SH-SY5Y (cell line): ENCODE measurements at regions not wholly inside any gene's neighbourhood (a gene's known extent, or its start where the extent isn't known, plus 50 kb on each side); places are given as distances from the start of the nearest gene placed in this dataset.

Experiments
- GATA2 ChIP-seq: IDR thresholded peaks from 2 replicates; pipeline ENCODE4 v1.6.1; 2011; ENCODE audit warnings: mild to moderate bottlenecking, low read depth, low read length
- GATA3 ChIP-seq: IDR thresholded peaks from 2 replicates; pipeline ENCODE4 v1.6.1; 2011; ENCODE audit warnings: low read depth, mild to moderate bottlenecking, low read length, moderate library complexity

- TF ChIP-seq GATA3: no peak
- no peak for TF ChIP-seq GATA2
Observed at GRCh38 chr2:146349334-146349733, 1495.5 kb upstream of the ACVR2A start.

DNA sequence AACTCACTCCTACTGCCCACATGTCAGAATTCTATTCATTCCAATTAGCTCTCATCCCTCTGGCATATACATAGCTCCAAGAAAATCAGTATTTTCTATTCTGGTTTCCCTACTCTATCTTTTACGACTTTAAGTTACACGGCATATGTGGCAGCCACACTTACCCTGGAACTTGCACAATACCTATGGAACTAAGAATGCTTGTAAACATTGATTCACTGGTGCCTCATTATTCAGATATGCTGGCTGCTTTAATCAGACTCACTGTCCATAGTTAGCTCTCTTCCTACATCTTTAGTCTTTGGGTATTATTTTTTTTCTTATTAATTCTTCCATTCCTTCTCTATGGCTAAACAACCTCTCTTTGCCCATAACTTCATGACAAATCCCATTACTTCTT lies 1519.9 kb upstream of the ACVR2A start:
- no peak for TF ChIP-seq GATA3
- TF ChIP-seq GATA2: no peak

- no peak for TF ChIP-seq GATA3
- TF ChIP-seq GATA2: no peak
Observed at GRCh38 chr2:146323564-146323963, 1521.3 kb upstream of the ACVR2A start.

GRCh38 chr2:146321175-146321574 lies 1523.7 kb upstream of the ACVR2A start:
- TF ChIP-seq GATA2 (no peak), GATA3 (no peak)

- no peak for TF ChIP-seq GATA2
- no peak for TF ChIP-seq GATA3
Observed at GRCh38 chr2:146317959-146318358, 1526.9 kb upstream of the ACVR2A start.

DNA sequence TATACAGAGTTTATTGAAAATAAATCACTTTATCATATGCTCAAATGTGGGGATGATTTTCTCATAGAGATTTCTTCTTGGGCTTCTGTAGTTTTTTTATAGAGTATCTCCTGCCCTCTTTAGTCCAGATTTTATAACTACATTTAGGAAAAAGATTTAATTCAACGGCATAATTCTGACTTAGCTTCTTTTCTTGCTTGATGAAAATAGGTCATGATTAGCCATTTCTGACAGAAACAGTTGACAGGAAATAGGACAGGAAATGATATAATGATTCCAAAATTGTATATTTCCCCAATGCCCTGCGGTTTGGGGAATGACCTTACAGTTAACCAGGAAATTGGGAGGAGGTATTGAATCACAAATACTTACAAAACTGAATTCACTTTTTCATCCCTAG lies 1531.9 kb upstream of the ACVR2A start:
- TF ChIP-seq GATA2: no peak

DNA sequence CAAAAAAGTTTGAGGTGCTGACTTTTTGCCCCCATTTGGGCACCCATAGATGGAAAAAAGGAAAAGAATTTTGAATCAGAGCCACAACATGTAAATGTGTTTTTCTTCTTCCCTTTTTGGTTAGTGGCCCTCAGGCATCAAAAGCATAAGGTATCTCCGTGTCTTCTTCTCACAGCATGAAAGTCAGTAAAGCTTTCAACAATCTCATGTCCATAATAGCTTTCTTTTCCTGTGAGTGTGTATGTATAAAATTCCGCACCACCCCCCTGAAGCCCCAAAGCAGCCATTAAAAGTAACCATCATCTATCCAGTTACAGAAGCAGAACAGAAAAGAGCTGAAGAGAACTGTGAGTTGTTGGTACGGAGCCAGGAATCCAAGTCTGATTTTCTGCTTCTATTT lies 1539.7 kb upstream of the ACVR2A start:
- no peak for TF ChIP-seq GATA3
- no peak for TF ChIP-seq GATA2

DNA sequence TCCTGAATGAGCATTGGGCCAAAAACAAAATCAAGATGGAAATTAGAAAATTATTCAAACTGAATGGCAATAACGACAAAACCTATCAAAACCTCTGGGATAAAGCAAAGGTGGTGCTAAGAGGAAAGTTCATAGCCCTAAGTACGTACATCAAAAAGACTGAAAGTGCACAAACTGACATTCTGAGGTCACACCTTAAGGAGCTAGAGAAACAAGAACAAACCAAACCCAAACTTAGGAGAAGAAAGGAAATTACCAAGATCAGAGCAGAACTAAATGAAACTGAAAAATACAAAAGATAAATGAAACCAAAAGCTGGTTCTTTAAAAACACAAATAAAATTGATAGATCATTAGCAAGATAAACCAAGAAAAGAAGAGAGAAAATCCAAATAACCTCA lies 1543.5 kb upstream of the ACVR2A start:
- no peak for TF ChIP-seq GATA3
- TF ChIP-seq GATA2: no peak

- TF ChIP-seq GATA2: no peak
- no peak for TF ChIP-seq GATA3
Observed at GRCh38 chr2:146295080-146295670, 1549.7 kb upstream of the ACVR2A start.

DNA sequence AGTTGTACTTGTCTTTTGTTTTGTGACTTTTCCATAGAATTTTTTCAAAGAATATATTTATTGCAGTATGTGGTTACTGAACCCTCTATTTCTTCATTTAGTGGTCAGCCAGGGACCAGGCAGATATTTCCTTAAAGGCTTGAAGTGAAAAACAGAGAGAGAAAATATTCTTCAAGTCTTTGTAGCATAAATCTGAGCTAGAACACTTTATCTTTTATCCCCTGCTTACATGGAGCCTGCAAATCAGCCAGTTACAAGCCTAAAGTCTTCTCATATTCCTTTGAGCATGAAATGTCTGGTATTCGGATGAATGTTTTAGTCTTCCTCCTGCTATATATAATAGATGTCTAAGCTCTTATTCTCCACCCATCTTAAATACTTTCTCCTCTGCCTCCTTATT lies 1557.5 kb upstream of the ACVR2A start:
- TF ChIP-seq GATA3 (no peak), GATA2 (no peak)

DNA sequence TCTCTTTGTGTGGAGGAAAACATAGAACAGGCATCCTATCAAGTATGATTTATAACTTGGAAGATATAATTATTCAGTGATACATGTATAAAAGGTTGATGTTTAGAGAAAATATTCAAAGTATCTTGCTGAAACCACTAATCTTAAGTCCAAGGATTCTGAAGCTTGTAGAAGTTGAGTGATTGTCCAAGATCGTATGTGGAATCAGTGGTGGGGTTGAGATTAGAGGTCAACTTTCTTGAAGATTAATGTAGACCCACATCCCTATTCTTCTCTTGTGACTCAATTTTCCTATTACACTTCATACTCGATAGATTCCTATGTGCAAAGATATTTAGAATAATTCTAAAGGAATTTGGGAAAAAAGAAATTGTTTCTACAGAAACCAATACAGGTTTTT lies 1565.9 kb upstream of the ACVR2A start:
- TF ChIP-seq GATA2 (no peak), GATA3 (no peak)

DNA sequence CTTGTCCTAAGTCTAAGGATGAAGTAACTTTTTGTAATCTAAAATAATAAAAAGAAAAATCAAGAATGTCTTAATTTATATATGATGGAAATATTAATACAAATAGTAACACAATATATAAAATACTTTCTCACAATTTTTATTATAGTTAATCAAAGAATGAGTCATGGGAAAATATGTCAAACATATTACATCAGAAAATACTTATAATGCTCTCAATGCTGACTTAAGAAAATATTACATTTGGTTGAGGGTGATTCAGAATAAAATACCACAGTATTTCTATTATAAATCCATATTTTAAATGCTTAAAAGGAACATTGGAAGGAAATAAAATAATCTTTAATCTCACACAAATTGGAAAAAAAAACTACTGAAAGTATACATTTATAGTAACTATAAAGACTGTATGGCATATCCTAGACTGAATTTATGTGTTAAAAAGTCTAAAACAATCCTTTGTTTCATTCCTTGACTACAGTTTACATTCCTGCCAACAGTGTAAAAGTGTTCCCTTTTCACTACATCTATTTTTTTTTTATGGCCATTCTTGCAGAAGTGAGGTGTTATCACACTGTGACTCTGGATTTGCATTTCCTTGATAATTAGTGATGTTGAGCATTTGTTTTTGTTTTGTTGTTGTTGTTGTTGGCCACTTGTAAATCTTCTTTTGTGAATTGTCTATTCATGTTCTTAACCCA lies 1573.5 kb upstream of the ACVR2A start:
- TF ChIP-seq GATA3 (no peak), GATA2 (no peak)

DNA sequence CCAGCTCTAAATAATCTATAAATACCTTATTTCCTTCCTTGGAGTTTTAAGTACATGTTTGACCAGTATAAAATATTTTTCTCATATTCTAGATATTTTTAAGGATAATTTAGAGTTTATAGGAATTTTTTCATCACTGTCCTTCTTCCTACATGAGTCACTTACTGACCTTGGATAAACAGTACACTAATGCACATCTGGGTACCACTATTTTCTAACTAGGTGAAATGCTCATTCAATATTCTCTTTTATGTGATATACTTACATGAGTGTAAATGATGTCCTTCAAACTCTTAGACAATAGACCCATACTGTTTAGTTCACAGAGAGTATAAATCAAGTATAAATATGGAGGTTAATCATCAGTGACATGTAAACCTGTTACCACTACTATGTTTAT lies 1574.2 kb upstream of the ACVR2A start:
- no peak for TF ChIP-seq GATA3
- no peak for TF ChIP-seq GATA2

GRCh38 chr2:146267093-146267492 lies 1577.7 kb upstream of the ACVR2A start:
- TF ChIP-seq GATA2 (no peak), GATA3 (no peak)

GRCh38 chr2:146265656-146266055 lies 1579.2 kb upstream of the ACVR2A start:
- TF ChIP-seq GATA2: no peak
- TF ChIP-seq GATA3: no peak

GRCh38 chr2:146262606-146263005 lies 1582.2 kb upstream of the ACVR2A start:
- TF ChIP-seq GATA3 (no peak), GATA2 (no peak)

DNA sequence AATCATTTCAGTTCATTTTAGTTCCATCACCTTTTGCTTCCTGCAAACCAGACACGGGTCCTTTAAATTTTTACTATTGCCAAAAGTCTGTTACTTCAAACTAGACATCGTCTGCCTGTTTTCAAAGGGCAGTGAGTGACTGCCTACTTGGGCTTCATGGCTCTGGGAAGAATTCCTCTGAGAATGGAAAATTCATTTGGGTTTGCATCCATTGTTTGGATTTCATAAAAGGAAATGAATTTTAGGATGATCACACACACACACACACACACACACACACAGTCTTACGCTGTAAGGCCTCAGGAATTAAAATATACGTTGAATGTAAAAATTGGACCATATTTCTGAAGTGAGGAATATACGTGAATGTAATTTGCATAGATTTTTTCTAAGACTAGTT lies 1584.3 kb upstream of the ACVR2A start:
- TF ChIP-seq GATA3: no peak
- no peak for TF ChIP-seq GATA2
